Peyer's patch (tissue), 4 donors: ENCODE measurements at regions not wholly inside any gene's neighbourhood (a gene's known extent, or its start where the extent isn't known, plus 50 kb on each side); places are given as distances from the start of the nearest gene placed in this dataset.

Experiments used
- DNase-seq, 3 donors: peaks; one replicate each; pipeline ENCODE4 v3.0.0-alpha.2; 2017 to 2019
- H3K27ac ChIP-seq, 4 donors: fragments of 200-600 bp; sonication (generic); one replicate each; pipeline ENCODE4 v1.5.1; 2016 to 2019
- H3K27me3 ChIP-seq, 2 donors: fragments of 200-600 bp; sonication (generic); one replicate each; pipeline ENCODE4 v1.5.1; 2019
- H3K36me3 ChIP-seq, 3 donors: fragments of 200-600 bp; sonication (generic); one replicate each; pipeline ENCODE4 v1.5.1; 2016 to 2019
- H3K4me1 ChIP-seq, 4 donors: fragments of 200-600 bp; sonication (generic); one replicate each; pipeline ENCODE4 v1.5.1; 2016 to 2019
- H3K4me3 ChIP-seq, 4 donors: fragments of 200-600 bp; sonication (generic); 1 replicate in 3 of 4; 2 replicates in 1 of 4; pipeline ENCODE4 v1.5.1; 2016 to 2019; ENCODE audit warnings: mild to moderate bottlenecking in 1 of 4
- H3K9me3 ChIP-seq, 4 donors: fragments of 200-600 bp; sonication (generic); one replicate each; pipeline ENCODE4 v1.5.1; 2016 to 2019; ENCODE audit warnings: mild to moderate bottlenecking in 1 of 4
- CTCF ChIP-seq, 6 experiments: fragments of 450-650 bp in 4 of 6; fragments of 200-600 bp in 2 of 6; sonication (generic) in 1 of 6; IDR thresholded peaks; one replicate each; pipeline ENCODE4 v1.5.1; 2017 to 2019; ENCODE audit warnings: antibody characterized with exemption in 6 of 6, mild to moderate bottlenecking in 3 of 6, moderate library complexity in 1 of 6
- POLR2A ChIP-seq, 2 donors: fragments of 450-650 bp; IDR thresholded peaks; one replicate each; pipeline ENCODE4 v1.5.1; 2017; ENCODE audit warnings: antibody characterized with exemption in 2 of 2, mild to moderate bottlenecking in 2 of 2, moderate library complexity in 2 of 2

- no peak overlapping the region for H3K27ac ChIP-seq
- H3K9me3 ChIP-seq = no peaks in the 10 kb centered on the region
- H3K27me3 ChIP-seq = no peaks in the 10 kb centered on the region
- DNase-seq = no peak
- TF ChIP-seq POLR2A (IDR thresholded peaks at IDR 0.05) = no peak
- H3K4me3 ChIP-seq = no peak overlapping the region
- H3K36me3 ChIP-seq = no peaks in the 10 kb centered on the region
- no peaks in the 10 kb centered on the region for H3K4me1 ChIP-seq
Measured at GRCh38 chr16:82329504-82330192, 159.6 kb upstream of the MPHOSPH6 start.

- Histone ChIP-seq H3K36me3 (no peaks in the 10 kb centered on the region), H3K4me1 (no peaks in the 10 kb centered on the region), H3K27ac (no peak overlapping the region), H3K27me3 (no peaks in the 10 kb centered on the region), H3K4me3 (no peak overlapping the region), H3K9me3 (peaks cover 0 to 1% (median 0%) of the 10 kb centered on the region in 4 donors)
- no peak for DNase-seq
- TF ChIP-seq CTCF (IDR thresholded peaks at IDR 0.05) (no peak), POLR2A (IDR thresholded peaks at IDR 0.05) (no peak)
Measured at GRCh38 chr16:82328881-82329469, 159.0 kb upstream of the MPHOSPH6 start.

GRCh38 chr16:82323171-82323570 is 153.1 kb upstream of the MPHOSPH6 start:
- Histone ChIP-seq H3K27me3 (no peaks in the 10 kb centered on the region), H3K4me1 (no peaks in the 10 kb centered on the region), H3K9me3 (peaks cover 0 to 11% (median 0%) of the 10 kb centered on the region in 4 donors), H3K27ac (no peak overlapping the region), H3K4me3 (no peak overlapping the region), H3K36me3 (no peaks in the 10 kb centered on the region)
- TF ChIP-seq CTCF (IDR thresholded peaks at IDR 0.05) (no peak), POLR2A (IDR thresholded peaks at IDR 0.05) (no peak)
- DNase-seq = no peak

- Histone ChIP-seq H3K27ac (no peak overlapping the region), H3K9me3 (peaks cover 0 to 11% (median 0%) of the 10 kb centered on the region in 4 donors), H3K4me3 (no peak overlapping the region), H3K27me3 (no peaks in the 10 kb centered on the region), H3K4me1 (no peaks in the 10 kb centered on the region), H3K36me3 (no peaks in the 10 kb centered on the region)
- no peak for TF ChIP-seq CTCF (IDR thresholded peaks at IDR 0.05)
- no peak for TF ChIP-seq POLR2A (IDR thresholded peaks at IDR 0.05)
- DNase-seq = no peak
Measured at GRCh38 chr16:82322177-82322576, 152.2 kb upstream of the MPHOSPH6 start.

GRCh38 chr16:82319038-82319437 is 149.0 kb upstream of the MPHOSPH6 start:
- peaks cover 0 to 10% (median 0%) of the 10 kb centered on the region in 4 donors for H3K9me3 ChIP-seq
- H3K36me3 ChIP-seq = no peaks in the 10 kb centered on the region
- H3K27ac ChIP-seq = no peak overlapping the region
- no peaks in the 10 kb centered on the region for H3K27me3 ChIP-seq
- no peak for TF ChIP-seq CTCF (IDR thresholded peaks at IDR 0.05)
- TF ChIP-seq POLR2A (IDR thresholded peaks at IDR 0.05) = no peak
- no peak overlapping the region for H3K4me3 ChIP-seq
- no peaks in the 10 kb centered on the region for H3K4me1 ChIP-seq
- no peak for DNase-seq

- Histone ChIP-seq H3K27me3 (no peaks in the 10 kb centered on the region), H3K36me3 (no peaks in the 10 kb centered on the region), H3K4me1 (no peaks in the 10 kb centered on the region), H3K9me3 (no peaks in the 10 kb centered on the region), H3K4me3 (no peak overlapping the region), H3K27ac (no peak overlapping the region)
- DNase-seq = no peak
- TF ChIP-seq POLR2A (IDR thresholded peaks at IDR 0.05) (no peak), CTCF (IDR thresholded peaks at IDR 0.05) (no peak)
Measured at GRCh38 chr16:82317411-82318167, 147.6 kb upstream of the MPHOSPH6 start.
